HG03342 (cell line): ENCODE measurements at regions not wholly inside any gene's neighbourhood (a gene's known extent, or its start where the extent isn't known, plus 50 kb on each side); places are given as distances from the start of the nearest gene placed in this dataset.
"Not testable (repeated sequence)": the region's sequence is repeated elsewhere in the genome, so short reads cannot be mapped to it uniquely, and the experiment has no call there.

Source experiments
- ATAC-seq: cut with Tn5 transposase; IDR thresholded peaks from one replicate; pipeline ENCODE4 v1.9.1; 2021; ENCODE audit warnings: mild to moderate bottlenecking, moderate library complexity; ENCODE audit not compliant: unreplicated experiment

DNA sequence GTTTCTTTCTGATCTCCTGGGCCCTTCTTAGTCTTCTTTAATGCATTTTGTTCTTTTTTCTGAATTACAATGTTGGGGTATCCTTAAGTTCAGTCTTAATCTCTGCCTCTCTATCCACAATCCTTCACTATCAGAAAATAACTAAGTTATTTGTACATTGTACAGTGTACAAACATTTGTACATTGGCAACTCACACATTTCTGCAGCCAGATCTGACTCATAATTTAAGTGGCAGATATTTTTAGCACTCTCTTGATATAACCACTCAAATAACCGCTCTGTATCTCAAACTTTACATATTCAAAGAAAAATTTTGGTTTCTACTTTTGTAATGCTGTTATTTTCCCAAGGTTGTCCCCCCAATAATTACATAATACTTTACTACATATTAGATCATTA is 691.1 kb upstream of the SPRY2 start:
- no peak for ATAC-seq

DNA sequence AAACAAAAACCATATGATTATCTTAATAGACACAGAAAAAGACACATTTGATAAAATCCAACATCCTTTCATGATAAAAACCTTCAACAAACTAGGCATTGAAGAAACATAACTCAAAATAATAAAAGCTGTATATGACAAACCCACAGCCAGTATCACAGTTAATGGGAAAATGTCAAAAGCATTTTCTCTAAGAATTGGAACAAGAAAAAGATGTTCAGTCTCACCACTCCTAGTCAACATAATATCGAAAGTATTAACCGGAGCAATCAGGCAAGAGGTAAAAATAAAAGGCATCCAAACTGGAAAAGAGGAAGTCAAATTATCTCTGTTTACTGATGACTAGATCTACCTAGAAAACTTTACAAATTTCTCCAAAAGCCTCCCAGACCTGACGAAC is 684.2 kb upstream of the SPRY2 start:
- no peak for ATAC-seq

DNA sequence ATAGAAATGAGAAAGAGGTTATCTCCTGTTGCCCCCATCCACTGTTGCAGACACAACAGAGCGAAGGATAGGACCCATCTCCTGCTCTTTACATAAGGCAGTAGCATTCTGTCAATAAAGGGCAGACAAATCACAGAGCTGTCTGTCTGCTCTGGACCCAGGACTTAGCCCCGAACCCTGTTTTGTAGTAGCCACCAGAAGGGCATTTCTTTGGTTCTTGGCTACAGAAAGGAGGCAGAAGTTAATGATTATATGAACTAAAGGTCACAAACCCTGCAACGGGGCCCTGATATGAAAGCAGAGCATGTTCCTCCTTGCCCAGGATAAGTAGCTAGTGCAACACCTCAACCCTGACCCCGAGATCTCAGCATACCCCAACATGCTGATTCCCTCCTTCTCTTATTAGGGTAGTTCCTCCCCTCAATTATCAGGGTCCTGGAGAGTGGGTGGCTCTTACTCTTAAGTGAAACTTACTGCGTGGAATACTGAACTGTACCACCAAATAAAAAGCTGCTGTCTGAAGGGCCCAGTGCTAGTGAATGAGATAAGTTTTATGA is 680.4 kb upstream of the SPRY2 start:
- no peak for ATAC-seq

DNA sequence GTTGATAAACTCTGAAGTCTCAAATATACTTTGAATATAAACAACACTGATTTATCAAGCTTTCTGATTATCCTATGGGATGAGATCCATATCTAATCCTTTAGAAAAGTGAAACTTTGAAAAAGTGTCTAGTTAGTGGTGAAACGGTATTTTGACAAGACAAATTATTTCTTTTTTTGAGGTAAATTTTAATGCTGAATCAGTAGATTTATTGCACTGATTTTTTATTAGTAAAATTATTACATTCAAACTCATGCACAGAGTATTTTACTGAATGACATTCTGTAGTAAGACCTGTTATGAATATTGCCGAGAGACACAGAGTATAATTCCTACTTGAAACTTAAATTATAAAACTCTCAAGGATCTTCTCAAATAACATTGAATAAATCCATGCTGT is 679.1 kb upstream of the SPRY2 start:
- no peak for ATAC-seq

DNA sequence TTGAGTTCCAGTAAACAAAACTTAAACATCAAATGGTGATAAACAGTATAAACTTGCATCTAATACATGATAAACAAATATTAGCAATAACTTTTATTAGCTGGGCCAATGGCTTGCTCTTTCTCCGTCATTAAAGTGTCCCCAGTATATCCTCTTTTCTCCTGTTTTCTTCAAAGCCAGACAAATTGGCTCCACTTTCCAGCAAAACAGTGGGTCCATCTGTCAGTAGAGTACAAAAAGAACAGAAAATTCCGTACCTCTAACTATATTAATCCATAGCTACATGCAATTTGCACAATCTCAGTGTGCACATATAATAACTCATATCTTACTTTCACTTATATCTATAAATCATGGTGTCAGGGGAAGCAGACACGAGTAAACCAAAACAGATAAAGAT is 678.0 kb upstream of the SPRY2 start:
- no peak for ATAC-seq

DNA sequence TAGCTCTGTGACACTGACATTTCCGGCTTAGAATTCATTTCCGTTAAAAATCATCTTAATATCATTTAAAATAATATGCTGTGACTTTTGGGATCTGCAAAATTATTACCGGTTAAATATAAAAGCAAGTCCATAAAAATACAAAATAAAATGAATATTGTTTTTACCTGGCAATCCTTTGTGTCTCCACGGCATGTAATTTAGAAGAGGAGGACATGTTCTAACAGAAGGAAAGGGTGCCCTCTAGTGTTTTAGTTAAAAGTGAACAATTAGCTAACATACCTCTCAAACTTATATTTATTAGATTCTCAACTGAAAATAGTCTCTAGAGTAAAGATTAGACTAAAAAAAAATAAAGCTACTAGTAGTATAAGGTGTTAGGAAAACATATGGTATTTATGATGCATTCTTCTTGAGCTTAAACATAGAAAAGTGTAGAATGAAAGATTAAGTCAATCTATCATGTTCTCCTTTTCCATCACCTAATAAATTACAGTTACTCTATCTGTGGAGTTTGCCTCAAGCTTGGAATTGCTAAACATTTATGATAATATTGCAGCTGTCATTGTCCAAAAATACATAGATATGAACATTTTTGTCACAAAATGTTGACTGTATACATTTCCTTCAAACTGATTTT is 676.7 kb upstream of the SPRY2 start:
- peak; percentile 75 for ATAC-seq

DNA sequence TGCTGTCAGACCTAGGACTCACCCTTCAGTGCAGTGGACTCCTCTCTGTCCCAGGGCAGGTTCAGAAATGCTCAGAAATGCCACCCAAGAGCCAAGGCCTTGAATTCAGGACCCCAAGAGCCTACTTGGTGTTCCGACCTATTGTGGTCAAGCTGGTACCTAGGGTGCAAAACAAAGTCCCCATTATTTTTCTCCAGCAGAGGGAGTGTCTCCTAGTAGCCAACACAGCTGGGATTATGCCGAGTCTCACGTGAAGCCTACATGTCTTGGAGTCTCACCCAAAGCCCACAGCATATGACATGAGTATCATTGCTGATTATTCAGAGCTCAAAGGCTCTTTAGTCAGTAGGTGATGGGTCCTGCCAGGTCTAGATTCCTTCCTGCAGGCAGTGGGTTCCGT is 671.1 kb upstream of the SPRY2 start:
- no peak for ATAC-seq

DNA sequence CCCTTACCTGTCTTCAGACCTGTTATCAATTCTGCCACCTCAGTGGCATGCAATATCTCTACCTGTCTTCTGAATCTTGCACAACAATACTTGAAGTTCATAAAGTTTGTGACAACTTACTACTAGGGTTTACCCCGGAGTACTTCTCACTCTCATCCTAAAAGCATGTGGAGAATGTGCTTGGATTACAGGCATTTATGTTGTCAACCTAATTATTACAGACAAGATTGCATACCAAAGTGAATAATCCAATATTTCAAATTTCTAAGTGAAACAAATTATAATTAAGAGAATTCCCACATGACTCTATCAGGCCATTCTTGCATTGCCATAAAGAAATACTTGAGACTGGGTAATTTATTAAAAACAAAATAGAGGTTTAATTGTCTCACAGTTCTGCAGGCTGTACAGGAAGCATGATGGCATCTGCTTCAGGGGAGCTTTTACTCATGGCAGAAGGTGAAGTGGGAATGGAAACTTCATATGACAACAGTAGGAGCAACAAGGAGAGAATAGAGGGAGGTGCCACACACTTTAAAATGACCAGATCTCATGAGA is 661.0 kb upstream of the SPRY2 start:
- no peak for ATAC-seq

DNA sequence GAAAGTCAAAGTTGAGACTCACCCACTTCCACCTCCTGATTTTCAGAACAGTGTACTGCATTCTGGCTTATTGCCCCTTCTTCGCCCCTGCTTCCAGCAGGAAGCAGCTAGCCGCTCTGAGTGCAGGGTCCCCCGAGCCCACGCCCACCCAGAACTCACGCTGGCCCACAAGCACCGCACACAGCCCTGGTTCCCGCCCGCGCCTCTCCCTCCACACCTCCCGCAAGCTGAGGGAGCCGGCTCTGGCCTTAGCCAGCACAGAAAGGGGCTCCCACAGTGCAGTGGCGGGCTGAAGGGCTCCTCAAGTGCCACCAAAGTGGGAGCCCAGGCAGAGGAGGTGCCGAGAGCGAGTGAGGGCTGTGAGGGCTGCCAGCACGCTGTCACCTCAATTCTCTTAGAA is 657.7 kb upstream of the SPRY2 start:
- ATAC-seq = not testable (repeated sequence)

DNA sequence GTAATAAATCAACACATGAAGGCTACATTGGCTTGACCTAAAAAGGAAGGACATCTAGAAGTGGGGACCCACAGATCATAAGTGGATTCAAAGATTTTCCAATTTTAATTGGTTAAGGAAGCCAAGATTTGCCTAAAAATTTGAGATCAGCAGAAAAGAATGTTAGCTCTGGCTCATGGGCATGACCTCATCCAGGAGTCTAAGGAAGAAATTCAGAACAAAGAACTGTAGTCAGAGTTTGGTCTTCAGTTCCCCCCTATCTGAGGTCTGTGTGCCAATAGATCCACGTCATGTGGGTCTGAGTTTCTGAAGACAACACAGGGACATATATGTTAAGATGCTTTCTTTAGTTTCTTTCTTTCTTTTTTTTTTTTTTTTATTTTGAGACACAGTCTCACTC is 648.8 kb upstream of the SPRY2 start:
- no peak for ATAC-seq

DNA sequence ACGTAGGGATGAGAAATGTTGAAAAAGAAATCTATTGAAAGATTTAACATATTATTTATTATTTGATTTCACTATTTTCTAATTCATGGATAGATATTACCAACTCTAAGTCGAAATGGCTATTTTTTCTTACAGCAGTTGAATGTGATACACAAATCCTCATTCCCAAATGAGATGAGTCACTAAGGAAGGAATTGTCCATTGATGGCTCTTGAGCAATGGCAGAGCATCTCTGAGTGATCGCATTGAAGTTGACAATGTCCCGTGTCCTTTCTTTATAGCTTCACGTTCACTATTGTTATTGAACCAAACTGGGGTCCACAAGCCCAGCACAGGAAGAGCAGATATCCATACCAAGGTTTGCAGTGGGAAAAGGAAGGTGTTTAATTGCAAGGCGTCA is 648.3 kb upstream of the SPRY2 start:
- no peak for ATAC-seq

DNA sequence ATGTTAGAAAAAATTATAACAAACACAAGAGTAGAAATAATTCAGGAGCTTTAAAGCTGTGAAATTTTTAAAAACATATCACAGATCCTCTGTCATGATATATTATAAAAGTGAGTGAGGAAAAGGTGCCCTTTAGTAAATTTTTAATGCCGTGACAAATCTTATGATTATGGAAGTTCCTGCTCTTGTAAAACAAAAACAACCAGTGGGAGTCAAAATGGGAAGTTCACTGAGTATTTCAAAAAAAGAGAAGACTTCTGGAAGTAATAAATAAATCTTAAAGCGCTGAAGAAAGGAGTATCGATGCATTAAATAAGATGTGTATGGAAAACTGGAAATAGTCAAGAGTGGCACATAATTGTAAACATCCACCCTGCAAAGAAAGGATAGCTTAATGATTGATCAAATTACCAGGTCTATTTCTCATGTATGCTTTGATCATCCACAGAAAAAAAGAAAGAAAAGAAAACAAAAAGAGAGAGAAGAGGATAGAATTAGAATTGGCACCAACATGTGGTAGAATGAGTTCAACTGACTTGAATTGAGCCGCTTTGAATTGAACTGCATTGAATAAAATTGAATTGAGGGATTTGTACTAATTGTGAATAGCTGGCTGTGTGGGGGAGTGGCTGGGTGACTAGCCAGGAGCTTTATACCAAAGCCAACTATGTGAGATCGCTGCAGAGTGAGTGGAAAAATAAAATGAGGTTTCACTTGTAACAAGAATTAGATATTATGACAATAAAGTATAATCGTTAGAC is 647.6 kb upstream of the SPRY2 start:
- no peak for ATAC-seq

DNA sequence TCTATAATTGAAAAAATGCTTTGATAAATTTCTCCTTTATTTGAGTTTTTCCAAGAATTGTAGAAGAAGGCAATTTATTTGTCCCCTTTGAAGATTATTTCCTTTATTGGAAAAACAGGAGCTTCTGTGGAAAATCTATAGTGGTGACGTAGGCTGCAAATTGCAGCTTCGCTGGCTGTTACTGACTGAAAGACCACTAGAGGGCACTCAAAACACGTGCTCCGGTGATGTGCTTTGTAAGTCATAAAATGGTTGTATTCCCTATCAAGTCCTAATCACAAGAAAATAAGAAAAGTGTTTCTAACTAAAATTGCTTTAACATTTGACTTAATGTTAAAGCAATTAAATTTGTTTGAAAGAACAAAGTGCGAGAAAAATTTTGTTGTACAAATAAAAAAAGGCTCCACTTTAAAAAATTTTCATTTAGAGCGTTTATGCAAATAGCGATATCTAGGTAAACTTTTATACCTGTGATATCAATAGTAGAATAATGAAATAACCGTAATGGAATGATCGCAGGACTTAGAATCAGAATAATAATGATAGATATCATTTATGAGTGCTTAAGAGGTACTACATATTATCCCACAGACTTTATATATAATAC is 638.2 kb upstream of the SPRY2 start:
- ATAC-seq = peak; percentile 98

DNA sequence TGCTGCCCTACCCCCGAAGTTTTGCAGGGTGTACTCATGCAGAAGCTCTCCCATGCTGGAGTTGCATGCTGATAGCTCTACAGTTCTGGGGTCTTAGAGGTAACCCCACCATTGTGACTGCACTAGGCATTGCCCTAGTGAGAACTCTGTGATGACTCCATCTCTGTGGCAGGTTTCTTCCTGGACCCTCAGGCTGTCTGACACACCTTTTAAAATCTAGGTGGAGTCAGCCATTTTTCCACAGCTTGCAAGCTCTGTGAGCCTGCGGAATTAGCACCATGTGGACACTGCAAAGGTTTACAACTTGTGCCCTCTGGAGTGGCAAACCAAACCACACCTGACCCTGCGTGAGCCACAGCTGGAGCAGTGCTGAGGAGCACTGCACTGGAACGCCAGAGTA is 636.2 kb upstream of the SPRY2 start:
- no peak for ATAC-seq

DNA sequence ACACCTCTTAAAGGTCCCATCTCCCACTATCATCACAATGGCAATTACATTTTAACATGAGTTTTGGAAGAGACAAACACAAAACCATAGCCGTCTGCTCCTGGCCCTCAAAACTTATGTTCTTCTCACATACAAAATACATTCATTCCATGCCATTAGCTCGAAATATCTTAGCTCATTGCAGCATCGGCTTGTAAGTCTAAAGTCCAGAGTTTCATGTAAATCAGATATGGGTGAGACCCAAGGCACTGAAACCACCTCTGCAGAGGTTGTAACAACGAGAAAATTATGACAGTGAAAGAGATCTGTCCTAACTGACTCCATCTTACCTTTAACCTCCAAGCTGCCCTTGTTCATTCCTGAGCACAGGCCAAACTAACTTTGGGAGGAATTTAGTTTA is 635.0 kb upstream of the SPRY2 start:
- ATAC-seq = no peak

DNA sequence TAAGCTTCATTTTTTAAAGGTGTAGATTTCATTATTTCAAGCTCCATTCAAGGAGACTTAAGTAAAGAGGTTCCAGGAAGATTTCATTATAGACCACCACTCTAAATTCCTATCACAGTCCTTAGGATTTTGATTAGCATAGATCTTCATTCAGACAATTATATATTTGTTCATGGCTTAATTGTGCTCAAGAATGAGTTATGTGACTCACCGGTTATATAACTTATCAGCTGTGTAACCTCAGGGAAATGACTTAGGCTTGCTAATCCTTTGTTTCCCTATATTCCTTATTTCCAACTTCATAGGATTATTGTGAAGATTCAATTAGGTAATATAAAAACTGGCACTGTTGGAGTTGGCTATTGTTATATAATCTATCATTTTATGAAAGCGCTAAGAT is 632.8 kb upstream of the SPRY2 start:
- no peak for ATAC-seq

DNA sequence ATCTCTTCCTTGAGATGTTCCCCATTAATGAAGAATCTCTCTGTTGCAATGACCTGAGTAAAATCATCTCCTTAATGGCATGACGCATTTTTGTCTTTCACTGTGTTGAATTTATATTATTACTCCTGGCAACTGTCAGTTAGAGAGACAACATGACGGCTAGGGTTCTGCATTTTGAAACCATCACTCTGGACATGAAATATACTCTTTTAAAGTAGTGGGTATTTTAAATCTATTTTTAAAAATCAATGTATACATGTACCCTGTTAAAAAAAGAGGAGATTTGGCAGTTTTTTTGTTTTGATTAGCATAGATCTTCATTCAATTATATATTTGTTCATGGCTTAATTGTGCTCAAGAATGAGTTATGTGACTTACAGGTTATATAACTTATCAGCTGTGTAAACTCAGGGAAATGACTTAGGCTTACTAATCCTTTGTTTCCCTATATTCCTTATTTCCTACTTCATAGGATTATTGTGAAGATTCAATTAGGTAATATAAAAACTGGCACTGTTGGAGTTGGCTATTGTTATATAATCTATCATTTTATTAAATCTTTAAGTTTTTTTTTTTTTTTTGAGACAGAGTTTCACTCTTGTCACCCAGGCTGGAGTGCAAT is 632.0 kb upstream of the SPRY2 start:
- ATAC-seq = no peak

DNA sequence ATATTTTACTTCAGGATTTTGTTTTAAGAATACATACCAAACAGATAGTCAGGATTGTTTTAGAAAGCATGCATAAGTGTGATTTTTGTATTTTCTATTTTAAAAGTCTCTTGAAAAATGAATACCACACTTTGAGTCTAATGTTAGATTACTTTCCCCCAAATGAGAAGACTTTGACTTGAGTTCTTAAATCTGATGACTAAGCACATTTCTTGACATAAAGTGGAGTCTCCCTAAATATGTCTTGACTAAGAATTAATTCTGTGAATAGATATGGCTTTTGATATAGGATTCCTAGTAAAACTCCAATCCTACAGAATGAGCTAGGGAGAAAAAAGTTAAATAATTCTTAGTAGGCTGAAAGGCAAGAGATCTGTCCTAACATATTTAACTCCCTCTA is 624.2 kb upstream of the SPRY2 start:
- no peak for ATAC-seq

DNA sequence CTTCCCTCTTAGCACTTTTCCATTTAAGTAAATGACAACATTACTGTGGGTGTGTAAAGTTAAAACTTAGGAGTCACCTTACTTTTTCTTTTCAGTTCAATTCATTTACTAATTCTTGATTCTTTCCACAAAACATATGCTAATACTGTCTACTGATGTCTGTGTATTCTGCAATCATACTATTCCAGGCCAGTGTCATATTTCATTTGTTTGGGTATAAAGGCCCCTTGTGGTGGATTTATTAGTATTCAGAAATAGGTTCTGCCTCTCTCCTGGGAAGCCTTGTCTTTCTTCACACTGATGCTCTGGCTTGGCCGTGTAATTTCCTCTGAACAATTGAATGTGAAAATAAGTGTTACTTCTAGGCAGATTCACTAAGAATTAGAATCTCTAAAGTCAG is 621.9 kb upstream of the SPRY2 start:
- no peak for ATAC-seq

DNA sequence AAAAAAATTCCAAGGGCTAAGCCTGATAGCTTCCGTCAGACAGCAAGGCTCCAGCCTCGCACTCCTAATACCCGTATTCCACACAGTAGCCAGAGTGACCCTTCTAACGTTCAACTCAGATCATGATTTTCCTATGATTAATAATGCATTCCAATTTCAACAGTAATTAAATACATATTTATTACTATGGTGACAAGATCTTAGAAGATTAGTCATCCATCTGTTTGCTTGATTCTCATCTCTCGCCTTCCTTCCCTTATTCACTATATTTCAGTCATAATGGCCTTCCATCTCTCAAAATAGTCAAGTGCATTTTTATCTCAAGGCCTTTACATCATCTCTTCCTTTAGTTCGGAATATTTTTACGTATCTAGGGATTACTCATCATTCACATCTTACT is 621.2 kb upstream of the SPRY2 start:
- no peak for ATAC-seq

DNA sequence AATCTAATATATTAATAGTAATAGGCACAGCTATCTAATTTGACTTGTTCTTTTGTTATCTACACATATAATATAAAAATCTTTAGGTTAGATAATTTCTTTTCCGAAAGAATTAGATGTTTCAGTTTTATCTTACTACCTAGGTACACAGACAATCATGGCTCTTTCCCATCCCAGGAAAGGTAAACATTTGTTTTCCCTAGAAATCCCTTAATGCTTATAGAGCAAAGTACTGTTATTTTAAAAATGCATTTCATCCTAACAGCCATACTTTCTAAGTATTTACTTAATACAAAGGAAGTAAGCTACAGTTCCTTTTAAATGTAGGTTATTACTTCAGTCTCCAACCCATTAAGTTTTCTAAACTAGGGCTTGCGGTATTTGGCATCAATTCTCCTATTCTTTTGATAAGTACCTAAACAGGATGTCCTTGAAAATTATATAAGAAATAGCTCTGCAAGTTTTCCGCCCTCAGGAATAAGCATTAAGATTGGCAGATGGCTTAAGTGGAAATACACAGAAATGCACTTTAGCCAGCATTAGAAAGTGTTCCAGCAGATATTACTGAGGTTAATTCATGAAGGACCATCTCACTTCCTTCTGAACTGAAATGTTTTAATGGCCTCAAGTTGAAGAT is 616.2 kb upstream of the SPRY2 start:
- ATAC-seq = no peak
